ENCODE measurements at regions not wholly inside any gene's neighbourhood (a gene's known extent, or its start where the extent isn't known, plus 50 kb on each side); places are given as distances from the start of the nearest gene placed in this dataset.
"Not testable (repeated sequence)": the region's sequence is repeated elsewhere in the genome, so short reads cannot be mapped to it uniquely, and the experiment has no call there.

DNA sequence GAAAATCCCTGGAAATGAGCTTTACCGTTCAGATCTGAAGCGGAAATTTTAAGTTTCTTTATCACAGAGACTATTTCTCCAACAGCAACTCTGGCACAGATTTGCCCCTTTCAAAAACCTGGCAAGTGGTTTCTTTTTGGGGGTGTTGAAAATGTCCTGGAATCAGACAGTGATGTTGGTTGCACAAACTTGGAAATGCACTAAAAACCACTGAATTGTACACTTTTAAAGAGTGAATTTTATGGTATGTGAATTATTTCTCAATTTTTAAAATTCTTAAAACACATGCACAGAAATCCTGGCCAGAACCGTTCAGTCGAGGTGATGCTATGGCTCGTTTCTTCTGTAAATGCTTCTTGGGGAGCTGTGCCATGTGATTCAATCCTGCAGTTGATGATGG, 121.2 kb upstream of the RBPJ start:
- intact Hi-C loops (cut with micrococcal nuclease) = loop anchor here (5.0 to 10.0 kb wide), 4 partner anchors 67 to 665 kb away; partner anchors contain the start of genes SEL1L3, SMIM20 and STIM2

DNA sequence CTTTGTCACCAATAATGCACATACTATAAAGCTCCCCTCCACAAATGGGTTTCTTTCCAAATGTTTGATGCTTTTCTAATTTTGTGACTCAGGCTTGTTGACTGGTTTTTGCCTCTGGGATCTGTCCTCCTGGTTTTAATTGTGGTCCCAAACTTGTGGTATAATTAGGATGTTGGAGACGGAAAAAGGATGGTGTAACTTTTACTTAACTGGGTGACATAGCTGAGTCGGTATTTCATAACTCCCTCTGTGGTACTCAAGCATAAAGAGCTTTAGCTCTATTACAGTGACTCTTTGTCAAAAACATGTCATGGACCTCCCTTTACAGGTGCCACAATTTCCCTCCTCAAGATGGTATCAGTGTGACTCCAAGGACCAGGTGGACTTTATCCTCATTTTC, 119.7 kb upstream of the RBPJ start:
- intact Hi-C loops (cut with micrococcal nuclease) = no loop called here

DNA sequence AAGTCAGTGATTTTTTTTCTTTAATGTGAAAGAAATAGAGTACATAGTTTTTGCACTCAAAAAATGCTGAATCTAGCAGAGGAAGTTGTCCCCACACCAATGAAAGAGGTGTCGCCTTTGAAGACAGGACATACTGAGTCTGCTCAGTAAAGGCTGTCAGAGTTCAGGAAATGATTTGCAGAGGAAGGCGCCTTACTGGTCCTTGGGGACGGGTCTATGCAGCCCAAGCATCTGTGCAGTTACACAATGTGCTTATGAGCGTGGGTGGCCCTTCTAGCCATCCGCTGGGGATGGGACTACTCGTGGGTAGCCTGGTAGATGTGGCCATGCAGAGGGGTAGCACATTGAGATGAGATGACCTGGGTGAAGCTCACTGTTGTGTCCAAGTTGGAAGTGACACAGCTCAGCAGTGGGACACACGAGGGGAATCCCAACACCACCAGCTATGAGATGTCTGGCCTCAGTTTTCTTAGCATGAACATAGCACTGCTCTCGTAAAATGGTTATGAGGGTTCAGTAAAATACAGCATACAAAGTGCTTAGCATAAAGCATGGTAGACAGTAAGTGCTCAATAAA, 116.5 kb upstream of the RBPJ start:
- intact Hi-C loops (cut with micrococcal nuclease) = no loop called here

DNA sequence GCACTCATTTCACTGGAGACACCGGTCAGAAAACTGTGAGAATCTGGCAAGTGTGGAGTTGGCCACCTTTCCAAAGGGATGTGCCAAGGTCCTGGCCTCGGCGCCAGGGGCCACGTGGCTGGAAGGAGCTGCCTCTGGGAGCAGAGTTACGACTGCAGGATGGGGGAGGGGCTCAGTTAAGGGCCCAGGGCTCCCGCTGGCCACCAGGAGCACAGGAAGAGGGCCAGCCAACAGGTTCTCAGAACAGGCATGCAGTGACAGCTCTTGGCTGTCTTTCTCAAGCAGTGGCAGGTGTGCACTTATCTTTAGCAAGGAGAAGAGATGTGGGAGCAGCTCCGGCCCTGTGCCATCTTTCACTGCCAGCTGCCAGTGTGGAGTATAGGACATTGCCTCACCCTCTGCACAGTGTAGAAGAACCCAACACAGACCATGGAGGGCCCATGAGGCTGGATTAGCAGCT, 115.9 kb upstream of the RBPJ start:
- intact Hi-C loops (cut with micrococcal nuclease) = no loop called here

DNA sequence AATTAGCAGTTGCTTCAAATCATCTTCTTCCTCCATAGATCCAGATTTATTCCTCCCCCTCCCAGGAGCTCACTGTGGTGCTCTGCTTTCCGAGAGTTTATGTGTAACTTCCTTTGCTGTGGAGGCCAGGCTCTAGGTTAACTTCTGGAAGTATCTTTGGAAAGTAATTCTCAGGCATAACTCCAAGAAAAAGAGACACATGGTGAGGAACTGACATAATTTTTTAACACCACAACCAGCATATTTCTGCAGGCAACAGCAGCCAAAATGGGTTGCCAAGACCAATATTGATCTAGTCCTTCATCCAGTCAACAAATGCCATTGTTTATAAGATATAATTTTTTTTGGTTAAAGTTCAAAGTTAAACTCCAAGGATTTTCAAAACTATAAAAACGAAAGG, 114.5 kb upstream of the RBPJ start:
- intact Hi-C loops (cut with micrococcal nuclease) = no loop called here

DNA sequence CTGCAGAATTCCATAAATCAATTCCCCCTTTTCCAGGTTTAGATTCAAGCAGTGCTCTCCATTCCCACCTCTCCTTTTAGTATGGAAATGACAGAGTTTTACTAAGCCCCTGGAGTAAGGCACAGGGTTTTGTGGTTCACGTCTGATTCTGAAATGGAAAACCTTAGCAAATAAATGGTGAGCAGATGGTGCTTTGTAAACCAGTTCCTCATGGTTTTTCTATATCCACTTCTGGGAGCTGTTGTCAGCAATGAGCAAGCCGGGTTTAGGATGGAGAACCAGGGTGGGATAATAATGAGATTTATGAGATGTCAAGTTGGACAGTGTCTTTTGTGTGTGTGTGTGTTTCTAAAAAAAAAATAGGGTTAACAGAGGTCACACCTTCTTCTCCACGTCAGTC, 113.8 kb upstream of the RBPJ start:
- intact Hi-C loops (cut with micrococcal nuclease) = no loop called here

DNA sequence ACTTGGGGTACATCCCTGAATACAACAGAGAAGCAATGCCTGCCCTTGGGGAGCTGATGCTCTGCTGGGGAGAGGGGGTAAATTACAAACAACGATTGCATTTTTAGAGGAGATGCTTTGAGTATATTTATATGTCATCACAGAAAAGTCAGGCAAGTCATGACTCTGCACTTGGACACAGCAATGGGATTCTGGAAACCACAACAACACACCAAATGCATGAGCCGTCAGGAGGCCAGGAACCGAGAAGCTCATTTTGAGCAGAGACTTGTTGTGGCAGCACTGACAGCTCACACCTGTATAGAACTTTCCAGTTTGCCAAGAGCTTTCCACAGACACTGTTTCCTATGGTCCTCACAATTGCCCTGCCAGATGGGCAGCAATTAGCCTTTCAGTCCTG, 113.2 kb upstream of the RBPJ start:
- intact Hi-C loops (cut with micrococcal nuclease) = no loop called here

DNA sequence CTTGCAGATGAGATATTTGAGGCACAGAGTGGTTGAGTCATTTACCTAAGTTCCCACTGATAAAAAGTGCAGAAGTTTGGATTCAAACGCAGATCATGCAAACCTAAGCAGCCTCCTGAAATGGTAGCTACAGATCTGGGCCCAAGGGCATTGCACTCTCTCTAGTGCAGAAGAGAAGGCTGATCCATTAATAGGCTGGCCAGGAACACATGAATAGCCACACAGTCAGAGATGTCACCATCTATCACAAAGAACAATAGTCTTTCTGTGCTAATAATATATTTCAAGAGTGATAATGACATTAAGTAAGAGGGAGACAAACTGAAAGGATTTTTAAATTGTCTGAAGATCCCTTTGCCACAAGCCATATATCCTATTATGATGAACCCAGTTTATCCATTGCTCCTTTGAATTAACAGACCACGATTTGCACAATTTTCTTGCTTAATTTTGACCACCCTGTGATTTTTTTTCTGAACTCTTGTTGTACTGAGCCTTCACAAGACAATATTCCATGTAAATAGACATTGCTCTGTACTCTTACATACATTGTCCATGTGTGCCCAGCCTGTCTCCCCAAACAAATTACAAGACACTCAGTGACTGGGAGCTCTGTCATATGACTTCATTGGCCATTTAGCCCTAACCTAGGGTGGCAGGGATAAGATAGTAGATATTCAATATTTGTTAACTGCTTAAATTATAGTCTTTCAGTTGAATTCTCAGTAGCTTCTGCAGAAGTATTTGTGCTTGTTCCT, 112.4 kb upstream of the RBPJ start:
- intact Hi-C loops (cut with micrococcal nuclease) = no loop called here

DNA sequence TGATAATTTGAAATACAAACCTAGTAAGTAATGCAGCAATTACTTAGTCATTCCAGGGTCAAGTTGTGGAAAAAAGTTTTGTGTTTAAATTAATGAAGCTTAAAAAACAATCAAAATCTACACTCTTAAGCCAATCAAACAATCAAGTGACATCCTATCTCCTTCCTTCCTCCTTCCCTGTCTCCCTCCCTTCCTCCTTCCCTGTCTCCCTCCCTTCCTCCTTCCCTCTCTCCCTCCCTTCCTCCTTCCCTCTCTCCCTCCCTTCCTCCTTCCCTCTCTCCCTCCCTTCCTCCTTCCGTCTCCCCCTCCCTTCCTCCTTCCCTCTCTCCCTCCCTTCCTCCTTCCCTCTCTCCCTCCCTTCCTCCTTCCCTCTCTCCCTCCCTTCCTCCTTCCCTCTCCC, 111.4 kb upstream of the RBPJ start:
- intact Hi-C loops (cut with micrococcal nuclease) = not testable (repeated sequence)

DNA sequence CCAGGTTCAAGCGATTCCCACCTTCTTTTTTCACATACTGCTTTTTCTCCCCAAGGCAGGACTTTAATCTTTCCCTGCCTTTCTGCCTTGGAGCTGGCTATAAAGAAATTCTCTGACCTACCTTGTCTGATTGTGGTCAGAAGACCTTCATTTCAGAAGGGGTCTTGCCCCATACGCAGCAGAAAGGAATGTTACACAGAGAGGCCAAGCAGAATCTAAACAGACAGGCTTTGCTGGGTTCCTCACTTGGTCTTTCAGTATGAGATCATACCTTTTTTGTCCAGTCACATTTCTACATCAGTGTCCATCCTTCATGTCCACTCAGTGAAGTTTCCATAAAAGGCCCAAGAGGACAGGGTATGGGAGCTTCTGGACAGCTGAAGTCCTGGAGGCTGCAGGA, 108.3 kb upstream of the RBPJ start:
- intact Hi-C loops (cut with micrococcal nuclease) = no loop called here

DNA sequence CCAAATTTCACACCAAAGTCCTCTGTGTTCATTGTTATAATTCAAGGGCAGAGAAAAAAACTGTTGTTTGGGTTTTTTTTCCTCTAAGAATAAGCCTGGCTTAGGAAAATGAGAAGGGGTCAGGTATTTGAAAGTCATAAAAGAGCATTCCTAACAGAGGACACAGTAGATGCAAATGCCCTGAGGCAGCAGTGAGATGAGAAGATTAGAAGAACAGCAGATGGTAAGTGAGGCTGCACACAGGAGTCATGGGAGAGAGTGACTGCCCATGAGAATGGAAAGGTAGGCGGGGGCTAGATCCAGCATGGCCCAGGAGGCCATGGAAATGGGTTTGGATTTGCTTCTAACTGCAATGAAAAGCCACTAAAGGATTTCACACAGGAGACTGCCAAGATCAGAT, 107.5 kb upstream of the RBPJ start:
- intact Hi-C loops (cut with micrococcal nuclease) = no loop called here

DNA sequence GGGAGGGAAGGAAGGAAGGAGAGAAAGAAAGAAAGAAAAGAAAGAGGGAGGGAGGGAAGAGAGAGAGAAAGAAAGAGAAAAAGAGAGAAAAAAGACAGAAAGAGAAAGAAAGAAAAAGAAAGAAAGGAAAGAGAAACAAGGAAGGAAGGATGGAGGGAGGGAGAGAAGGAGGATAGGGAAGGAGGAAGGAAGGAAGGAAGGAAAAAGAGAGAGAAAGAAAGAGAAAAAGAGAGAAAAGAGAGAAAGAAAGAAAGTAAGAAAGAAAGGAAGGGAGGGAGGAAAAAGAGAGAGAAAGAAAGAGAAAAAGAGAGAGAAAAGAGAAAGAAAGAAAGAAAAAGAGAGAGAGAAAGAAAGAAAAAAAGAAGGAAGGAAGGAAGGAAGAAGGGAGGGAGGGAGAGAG, 105.8 kb upstream of the RBPJ start:
- intact Hi-C loops (cut with micrococcal nuclease) = no loop called here

DNA sequence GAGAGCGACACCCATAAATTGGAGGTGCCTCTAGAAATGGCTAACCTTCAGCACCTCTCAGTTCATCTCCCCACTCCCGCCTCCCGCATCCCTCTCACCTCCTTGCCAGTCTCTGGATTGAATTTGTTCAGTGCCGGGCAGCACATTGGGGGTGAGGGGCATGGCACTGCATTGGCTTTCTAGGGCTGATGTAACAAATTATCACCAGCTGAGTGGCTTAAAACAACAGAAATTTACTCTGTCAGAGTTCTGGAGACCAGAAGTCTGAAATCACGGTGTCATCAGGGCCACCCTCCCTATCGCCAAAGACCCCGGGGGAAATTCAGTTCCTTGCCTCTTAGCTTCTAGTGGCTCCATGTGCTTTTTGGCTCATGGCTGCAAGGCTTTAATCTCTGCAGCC, 105.1 kb upstream of the RBPJ start:
- intact Hi-C loops (cut with micrococcal nuclease) = no loop called here

DNA sequence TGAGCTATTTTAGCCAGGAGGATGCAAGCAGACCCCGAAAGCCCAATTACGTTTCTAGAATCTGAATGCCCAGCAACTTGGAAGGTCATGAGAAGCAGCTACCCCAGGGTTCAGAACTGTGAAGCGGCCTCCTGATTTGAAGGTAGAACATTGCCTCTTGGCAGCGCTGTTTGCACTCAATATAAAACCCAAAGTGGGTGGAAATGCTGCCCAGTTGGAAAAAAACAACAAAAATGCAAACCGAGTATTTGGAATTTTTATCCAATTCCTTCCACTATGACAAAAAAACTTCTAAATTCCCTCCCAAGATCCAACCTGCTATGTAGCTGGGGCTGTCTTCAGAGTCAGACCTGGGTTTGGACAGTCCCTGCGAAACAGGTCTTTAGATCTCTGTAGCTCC, 103.3 kb upstream of the RBPJ start:
- intact Hi-C loops (cut with micrococcal nuclease) = no loop called here

DNA sequence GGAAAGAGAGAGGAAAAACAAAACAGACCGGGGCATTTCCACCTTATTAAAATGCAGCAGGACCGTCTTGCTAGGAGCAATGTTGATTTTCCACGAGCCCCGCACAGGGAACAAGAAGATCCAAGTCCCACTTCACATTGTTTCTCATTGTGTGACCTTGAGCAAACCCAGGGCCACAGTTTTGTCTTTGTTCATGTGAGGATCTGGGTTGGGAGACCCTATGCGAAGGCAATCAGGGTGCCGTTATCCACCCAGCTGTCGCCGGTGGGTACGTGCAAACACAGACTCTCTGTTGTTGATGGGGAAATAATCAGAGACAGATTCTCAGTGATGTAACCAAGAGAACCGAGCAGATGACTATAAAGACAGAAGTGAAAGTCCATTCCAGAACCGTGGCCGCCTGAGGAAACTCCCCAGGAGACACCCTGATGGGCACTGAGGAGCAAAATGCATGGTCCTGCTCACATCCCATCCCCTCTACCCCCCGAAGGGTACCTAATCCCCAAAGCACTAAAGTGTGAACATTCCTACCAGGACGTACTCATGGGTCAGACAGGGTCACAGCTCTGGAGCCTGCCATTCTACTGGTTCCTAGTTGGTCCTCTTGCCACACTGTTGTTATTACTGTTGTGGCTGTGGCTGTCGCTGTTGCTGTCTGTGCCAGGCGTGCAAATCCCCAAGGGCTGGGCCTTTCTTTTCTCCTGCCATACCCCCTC, 102.7 kb upstream of the RBPJ start:
- intact Hi-C loops (cut with micrococcal nuclease) = no loop called here

DNA sequence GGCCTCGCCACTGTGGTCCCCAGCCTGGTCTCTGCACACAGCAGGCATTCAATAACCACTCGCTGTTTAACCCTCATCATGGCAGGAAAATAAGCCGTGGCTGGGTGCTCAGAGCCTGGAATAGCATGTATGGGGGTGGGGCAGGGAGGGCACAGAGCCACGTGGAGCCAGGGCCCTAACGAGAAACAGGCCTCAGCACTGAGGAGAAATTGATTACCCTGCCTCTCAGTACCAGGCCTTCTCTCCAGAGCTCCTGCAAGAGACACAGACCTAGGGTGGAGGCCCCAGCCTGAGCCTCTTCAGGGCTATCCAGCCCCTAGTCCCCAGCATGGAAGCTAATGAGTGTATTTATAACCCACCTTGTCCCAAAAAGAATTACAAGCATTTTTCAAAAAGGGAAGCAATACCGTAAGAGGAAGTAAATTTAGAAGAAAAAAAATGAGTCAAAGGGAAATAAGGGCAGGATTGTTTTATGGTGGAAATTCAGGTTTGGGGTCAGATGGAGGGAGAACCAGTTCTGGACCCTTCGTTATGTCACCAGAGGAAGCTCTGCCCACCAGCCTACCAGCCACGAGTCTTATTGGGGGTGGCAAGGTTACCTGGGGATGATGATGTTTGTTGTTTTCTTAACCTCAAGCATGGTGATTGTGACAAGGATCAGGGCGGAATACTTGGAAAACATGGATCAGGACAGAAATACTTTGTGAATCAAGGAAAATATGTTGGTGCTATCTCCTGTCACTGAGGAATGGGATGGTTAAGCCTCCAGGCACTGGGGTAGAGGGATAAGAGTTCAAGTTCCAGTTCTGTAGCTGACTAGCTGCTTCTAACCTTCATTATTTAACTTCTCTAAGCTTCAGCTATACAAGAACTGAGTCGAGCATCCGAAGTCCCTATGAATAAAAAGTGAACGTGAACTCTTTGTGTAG, 101.9 kb upstream of the RBPJ start:
- intact Hi-C loops (cut with micrococcal nuclease) = no loop called here

DNA sequence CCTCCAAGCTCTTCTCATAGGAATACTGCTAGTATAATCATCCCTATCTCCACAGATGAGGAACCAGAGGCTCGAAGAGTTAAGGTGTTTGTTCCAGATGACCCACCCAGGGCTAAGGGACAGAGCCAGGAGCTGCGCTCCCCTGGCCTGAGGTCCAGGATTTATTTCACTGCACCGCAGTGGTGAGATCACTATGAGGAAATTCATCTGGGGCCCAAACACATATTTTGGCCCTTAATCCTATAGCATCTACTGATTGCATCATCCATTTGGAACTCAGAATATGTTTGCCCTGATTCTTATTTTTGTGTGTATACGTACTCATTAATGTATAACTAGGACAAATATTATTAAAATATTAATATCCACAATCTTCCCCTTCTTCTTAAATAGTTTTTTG, 100.1 kb upstream of the RBPJ start:
- intact Hi-C loops (cut with micrococcal nuclease) = loop anchor here (1.0 kb wide), 1 partner anchor 23 kb away; no protein-coding TSS in a partner anchor

DNA sequence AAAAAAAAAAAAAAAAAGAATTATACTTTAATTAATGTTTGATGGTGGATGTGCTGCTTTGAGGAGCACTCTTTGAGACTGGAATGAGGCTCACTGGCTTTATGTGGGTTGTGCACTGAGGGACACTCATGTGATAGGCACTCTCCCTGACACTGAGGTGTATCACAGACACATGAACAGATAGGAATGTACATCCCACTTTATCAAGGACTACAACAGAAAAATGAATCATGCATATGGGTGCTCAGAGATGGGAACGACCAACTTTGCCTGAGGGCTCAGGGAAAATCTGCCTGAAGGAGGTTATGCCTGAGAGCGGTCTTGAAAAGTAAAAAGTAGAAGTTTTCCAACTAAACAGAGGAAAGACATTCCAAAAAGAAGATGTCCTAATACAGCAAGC, 97.7 kb upstream of the RBPJ start:
- intact Hi-C loops (cut with micrococcal nuclease) = no loop called here

DNA sequence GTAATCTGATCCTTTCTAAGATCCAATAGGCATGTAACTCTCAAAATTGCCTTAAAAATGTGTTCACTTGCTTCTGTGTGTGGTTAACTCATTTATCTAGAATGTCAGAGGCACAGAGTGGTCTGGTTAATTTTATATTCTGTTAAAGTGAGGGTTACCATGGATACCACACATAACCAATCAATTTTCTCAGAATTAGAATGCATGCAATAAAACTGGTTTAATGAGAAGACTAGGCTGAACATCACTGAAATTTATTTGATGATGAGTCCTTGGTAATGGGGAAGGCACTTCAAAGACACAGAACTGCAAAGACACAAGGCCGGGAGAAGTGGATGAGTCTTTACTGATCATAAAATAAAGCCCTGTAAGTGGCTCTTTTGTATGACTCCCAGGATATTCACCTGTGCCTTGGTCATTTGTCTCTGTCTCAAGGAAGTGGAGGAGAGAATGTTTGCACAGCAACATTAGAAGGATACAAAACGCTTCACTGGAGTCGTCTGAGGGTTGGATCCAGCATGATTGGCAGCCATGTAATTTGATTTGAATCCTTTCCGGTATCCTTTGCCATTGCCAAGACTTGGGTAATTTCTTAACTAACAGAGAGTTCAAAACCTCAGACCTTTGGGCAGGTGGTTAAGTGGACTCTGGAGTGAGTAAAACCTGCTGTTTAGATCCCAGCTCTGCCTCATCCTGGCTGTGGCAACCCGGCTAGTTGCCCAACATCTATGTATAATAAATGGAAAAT, 94.0 kb upstream of the RBPJ start:
- intact Hi-C loops (cut with micrococcal nuclease) = no loop called here

DNA sequence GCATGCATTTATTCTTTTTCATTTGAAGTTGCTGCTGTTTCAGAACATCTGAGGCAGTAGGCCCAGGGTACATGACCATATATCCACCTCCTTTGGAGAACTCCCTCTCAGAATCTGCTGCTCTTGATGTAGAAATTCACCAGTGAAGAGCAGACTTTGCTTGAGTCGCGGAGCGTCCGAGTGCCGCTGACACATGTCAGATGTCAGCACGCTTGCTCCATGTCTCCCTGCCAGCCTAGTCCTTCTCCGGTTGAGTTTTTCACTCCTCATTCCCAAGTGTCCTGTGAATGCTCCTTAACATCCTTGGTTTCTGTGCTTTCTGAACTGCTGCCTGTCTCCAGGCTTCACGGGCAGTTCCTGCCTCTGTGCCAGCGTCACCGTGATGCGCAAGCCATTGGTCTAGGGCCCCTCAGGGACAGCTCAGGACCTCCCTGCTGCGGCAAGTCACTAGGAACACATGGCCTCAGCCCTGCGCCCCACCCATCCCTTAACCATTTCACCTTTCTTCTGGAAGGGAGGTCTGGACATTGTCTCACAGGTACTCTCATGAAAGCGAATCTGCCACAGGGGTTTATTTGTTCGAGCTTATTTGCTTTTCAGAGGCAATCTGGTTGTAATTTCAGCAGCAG, 93.1 kb upstream of the RBPJ start:
- intact Hi-C loops (cut with micrococcal nuclease) = no loop called here
